Prostate gland (tissue), 2 donors: ENCODE measurements at regions not wholly inside any gene's neighbourhood (a gene's known extent, or its start where the extent isn't known, plus 50 kb on each side); places are given as distances from the start of the nearest gene placed in this dataset.
"Not testable (repeated sequence)": the region's sequence is repeated elsewhere in the genome, so short reads cannot be mapped to it uniquely, and the experiment has no call there.

Source experiments
- CTCF ChIP-seq, 4 experiments: fragments of 200-600 bp in 2 of 4; fragments of 450-650 bp in 2 of 4; sonication (generic) in 2 of 4; IDR thresholded peaks; 1 replicate in 3 of 4; 2 replicates in 1 of 4; pipeline ENCODE4 v1.5.1; 2016 to 2019; ENCODE audit warnings: antibody characterized with exemption in 4 of 4, mild to moderate bottlenecking in 2 of 4, moderate library complexity in 2 of 4
- POLR2AphosphoS5 ChIP-seq: sonication (generic); formaldehyde crosslinking; IDR thresholded peaks from one replicate; pipeline ENCODE4 v1.6.1; 2017; ENCODE audit warnings: antibody characterized with exemption

- TF ChIP-seq POLR2AphosphoS5; CTCF (IDR thresholded peaks at IDR 0.05): not testable (repeated sequence)
Observed at GRCh38 chr2:87415586-87416265, 332.2 kb upstream of the PLGLB2 start.
